ENCODE measurements at regions not wholly inside any gene's neighbourhood (a gene's known extent, or its start where the extent isn't known, plus 50 kb on each side); places are given as distances from the start of the nearest gene placed in this dataset.

DNA sequence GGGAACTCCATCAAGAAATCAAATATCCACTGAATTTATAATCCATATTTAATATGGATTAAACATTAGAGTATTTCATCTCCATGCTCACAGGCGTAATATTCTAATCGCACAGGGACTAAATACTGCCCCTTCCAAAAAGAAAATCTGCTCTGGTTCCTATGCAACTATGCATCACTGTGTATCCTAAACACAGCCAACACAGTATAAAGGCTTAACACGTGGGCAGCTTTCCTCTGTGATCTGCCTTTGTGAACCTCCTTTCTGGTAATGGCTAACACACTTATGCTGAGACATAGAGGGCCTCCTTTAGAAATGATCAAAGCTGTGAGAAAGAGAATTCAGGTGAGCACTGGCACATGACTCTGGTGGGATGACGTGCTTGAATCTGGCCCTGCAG, 110.2 kb downstream of the RAB11FIP2 start:
- TF ChIP-seq POLR2A (IDR thresholded peaks at IDR 0.05; ENCODE audit: control extremely low read depth in 1 of 2, low read depth in 2 of 2, low read length in 2 of 2) (no peak), RFX5 (IDR thresholded peaks at IDR 0.05; ENCODE audit: borderline replicate concordance, low read depth, low read length) (no peak), TAF1 (IDR thresholded peaks at IDR 0.05; ENCODE audit: low read depth, low read length) (no peak), EP300 (IDR thresholded peaks at IDR 0.05; ENCODE audit: borderline replicate concordance in 1 of 2, low read depth in 2 of 2, low read length in 2 of 2) (no peak), EGR1 (IDR thresholded peaks at IDR 0.05; ENCODE audit: borderline replicate concordance, low read depth, low read length) (no peak)

All from H1 (cell line).